SKM-1 treated with dmso at 0.1 percent for 144 hours (cell line): ENCODE measurements at regions not wholly inside any gene's neighbourhood (a gene's known extent, or its start where the extent isn't known, plus 50 kb on each side); places are given as distances from the start of the nearest gene placed in this dataset.
"Not testable (repeated sequence)": the region's sequence is repeated elsewhere in the genome, so short reads cannot be mapped to it uniquely, and the experiment has no call there.

Experiments used
- DNase-seq: peaks from one replicate; lab custom pipeline; 2025; ENCODE audit not compliant: unreplicated experiment; lab: John Stamatoyannopoulos, UW

- no peak for DNase-seq
These were observed 376.7 kb upstream of the PDZRN3 start for GRCh38 chr3:74001436-74001835.

GRCh38 chr3:74000725-74001124 lies 376.0 kb upstream of the PDZRN3 start:
- no peak for DNase-seq

- no peak for DNase-seq
These were observed 374.8 kb upstream of the PDZRN3 start for GRCh38 chr3:73999501-73999900.

DNA sequence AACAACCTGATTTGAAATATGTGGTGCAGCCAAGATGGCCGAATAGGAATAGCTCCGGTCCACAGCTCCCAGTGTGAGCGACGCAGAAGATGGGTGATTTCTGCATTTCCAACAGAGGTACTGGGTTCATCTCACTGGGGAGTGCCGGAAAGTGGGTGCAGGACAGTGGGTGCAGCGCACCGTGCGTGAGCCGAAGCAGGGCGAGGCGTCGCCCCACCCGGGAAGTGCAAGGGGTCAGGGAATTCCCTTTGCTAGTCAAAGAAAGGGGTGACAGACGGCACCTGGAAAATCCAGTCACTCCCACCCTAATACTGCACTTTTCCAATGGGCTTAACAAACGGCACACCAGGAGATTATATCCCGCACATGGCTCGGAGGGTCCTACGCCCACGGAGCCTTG lies 365.9 kb upstream of the PDZRN3 start:
- not testable (repeated sequence) for DNase-seq

DNA sequence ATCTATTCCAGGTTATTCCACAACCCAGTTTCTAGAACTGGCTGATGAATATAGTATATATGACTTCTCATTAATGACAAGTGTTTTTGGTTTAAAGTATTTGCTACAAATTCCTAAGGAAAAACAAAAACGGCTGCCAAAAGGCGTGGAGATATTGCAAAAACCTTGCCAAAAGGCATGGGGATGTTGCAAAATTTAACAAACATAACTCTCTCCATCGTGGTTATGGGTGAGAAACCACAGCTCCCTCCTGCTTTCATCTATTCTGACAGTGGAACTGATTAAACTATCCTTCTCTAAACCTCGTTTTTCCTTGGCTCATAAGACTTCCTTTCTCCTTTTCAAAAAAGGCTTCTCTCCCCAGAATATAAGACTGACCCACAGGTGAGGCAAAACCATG lies 342.0 kb upstream of the PDZRN3 start:
- no peak for DNase-seq

DNA sequence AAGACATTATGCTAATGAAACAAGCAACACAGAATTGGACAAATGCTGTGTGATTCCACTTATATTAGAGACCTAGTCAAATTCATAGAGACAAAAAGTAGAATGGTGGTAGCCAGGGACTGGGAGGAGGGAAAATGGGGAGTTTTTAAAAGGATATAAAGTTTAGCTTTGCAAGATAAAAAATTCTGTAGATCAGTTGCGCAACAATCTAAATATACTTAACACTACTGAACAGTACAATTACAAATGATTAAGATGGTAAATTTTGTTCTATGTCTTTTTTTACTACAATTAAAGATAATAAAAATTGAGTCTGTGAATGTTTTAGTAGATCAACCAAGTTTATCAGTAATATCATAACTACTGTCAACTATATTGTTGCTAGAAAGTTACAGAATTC lies 340.1 kb upstream of the PDZRN3 start:
- no peak for DNase-seq

- DNase-seq, result no peak
These were observed 330.8 kb upstream of the PDZRN3 start for GRCh38 chr3:73955494-73956070.

DNA sequence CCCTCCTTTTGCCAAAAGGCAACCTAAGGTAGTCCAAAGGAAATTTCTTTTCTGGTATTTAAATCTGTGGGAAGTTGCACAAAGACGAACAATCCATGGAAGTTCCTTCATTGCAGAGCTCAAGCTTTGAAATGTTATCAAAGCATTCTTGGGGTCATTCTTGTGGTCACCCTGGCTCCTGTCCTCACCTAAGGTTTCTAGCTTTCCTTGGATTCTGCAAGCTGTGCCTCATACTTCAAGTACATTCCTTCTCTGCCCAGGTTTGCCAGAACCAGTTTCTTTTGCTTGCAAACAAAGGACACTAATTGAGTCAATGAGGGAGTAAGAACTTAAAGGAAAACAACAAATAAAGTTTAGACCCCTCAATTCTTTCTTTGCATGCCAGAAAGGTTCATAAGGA lies 329.8 kb upstream of the PDZRN3 start:
- no peak for DNase-seq

GRCh38 chr3:73952781-73953180 lies 328.0 kb upstream of the PDZRN3 start:
- no peak for DNase-seq

- no peak for DNase-seq
These were observed 326.3 kb upstream of the PDZRN3 start for GRCh38 chr3:73950865-73951558.

DNA sequence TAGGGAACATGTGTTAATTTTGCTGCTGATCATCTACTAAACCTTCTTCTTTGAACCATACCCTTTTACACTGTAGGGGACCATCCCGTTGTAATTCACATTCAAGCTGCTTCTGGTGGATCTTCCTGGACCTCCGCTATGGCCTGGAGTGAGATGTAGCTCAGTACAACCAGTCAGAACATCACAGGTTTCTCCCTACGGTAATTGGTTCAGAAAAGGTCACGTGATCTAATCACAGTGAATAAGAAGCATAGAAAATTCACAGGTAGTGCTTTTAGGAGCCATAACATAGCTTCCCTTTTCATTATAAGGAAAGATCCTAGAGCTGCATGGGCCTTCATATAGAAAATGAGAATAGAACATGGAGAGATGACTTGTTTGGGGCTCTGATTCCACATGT lies 320.8 kb upstream of the PDZRN3 start:
- DNase-seq, result no peak

DNA sequence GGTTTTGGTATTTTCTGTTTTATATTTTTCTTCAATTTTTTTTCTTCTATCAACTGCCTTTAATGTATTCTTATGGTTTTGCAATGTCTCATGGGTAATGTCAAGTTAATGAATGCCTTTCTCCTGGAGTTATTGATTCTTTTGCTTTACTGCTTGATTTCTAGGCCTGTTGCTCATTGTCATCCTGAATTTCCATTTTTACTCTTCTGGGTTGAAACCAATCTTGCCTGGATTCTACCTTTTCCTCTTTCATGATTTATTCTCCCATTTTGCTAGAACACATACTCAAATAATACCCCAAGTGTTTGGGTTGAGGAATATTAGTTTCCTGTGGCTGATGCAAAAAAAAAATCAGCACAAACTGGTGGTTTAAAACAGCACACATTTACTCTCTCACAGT lies 315.2 kb upstream of the PDZRN3 start:
- DNase-seq, result no peak

- DNase-seq, result no peak
These were observed 308.8 kb upstream of the PDZRN3 start for GRCh38 chr3:73933585-73933984.

GRCh38 chr3:73927203-73927570 lies 302.4 kb upstream of the PDZRN3 start:
- DNase-seq, result no peak

DNA sequence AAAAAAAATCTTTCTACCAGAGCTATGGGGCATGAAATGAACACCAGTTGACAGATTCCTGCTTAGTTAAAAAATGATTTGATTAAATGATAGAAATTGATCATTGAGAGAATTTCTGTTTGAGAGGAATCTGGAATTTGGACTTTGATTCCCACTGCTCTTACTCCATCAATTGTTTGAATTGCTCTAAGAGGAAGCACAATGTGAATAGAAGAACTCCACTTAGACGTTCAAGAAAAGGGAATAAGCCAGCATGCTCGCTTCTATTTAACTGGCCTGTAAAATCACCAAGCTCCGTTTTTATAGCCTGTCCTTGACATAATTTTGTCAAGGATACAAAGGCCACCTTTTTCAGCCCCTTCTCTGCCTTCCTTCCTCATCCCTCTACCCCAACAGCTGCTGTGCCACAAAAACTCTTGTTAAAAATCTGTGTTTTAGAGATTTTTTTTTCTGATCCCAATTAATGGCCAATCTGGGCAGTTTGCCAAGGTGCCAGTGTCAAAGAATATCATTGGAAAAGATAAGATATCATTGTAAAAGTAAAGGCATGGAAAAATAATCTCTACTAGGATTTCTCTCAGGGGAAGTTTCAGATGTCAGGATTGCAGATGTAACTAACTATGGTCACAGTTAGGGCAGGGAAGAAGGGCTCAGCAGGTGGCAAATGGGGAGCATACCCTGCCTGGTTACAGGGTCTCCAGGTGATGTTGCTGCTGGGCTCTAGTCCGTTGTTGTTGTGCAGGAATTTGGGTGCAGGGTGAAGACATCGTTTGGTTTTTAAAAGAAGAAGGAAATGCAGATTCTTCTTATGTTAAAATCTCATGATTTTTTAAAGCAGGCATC lies 301.8 kb upstream of the PDZRN3 start:
- DNase-seq, result no peak

GRCh38 chr3:73925011-73925410 lies 300.3 kb upstream of the PDZRN3 start:
- no peak for DNase-seq

DNA sequence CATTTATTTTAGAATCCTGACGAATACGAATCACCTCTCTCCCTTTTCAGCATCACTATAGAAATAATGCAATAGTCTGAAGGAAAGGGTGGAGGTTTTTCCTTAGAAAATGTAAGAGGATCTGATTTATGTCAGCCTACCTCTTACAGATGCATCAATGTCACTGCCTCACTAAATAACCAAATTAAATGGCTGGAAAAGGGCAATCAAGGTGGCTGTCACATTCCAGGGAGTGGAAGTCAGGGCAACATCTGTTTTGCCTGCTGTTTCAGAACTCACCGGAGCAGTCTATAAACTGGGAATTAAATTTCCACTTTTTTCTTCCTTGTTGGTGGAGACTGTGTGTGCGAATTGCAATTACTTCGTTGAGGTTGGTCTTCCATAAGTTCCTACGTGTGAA lies 299.3 kb upstream of the PDZRN3 start:
- no peak for DNase-seq

- no peak for DNase-seq
These were observed 292.9 kb upstream of the PDZRN3 start for GRCh38 chr3:73917643-73918042.

DNA sequence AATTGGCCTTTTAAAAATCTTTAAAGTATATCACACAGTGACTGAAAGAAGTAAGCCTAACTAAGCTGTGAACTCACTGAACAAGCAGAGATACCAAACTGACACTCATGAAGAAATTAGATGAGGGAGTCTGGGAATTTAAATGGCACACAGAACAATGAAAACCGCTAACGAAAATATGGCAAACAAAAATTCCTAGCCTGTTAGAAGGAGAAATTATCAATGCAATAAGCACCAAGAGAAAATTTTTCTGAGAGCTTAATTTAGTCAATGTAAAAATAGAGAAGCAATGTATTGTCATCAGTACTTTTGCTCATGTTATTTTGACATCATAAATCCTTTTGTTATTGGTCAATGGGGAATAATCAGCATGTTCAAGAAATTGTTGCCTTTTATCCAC lies 291.1 kb upstream of the PDZRN3 start:
- no peak for DNase-seq

DNA sequence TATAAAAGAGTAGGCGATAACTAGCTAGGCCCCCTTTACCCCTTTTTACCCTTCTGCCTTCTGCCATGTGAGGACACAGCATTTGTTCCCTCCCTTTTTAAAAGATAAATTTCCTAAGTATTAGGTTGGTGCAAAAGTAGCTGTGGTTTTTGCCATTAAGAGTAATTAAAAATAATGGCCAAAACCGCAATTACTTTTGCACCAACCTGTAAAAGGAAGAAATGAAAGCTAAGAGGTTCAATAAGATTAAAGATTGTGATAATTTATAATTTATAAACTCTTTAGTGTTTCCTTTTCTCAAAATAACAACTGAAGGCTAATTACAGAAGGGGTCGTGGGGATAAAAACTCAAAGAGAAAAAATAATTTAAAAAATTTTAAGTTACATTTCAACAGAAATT lies 283.5 kb upstream of the PDZRN3 start:
- DNase-seq, result no peak

- DNase-seq, result no peak
These were observed 276.9 kb upstream of the PDZRN3 start for GRCh38 chr3:73901686-73902085.

- DNase-seq, result no peak
These were observed 269.9 kb upstream of the PDZRN3 start for GRCh38 chr3:73894474-73895213.
